Cardiac fibroblast (primary cell): ENCODE measurements at regions not wholly inside any gene's neighbourhood (a gene's known extent, or its start where the extent isn't known, plus 50 kb on each side); places are given as distances from the start of the nearest gene placed in this dataset.
A peak's percentile ranks its signal among the peaks of the same experiment; 100 is the strongest.

Source experiments
- DNase-seq, 2 donors: peaks; one replicate each; pipeline versions ENCODE4 v3.0.0 to v3.0.0-alpha.2; 2010; ENCODE audit warnings: low read depth in 2 of 2
- H3K4me3 ChIP-seq, 2 donors: replicated peaks in 1 of 2; 1 replicate in 1 of 2; 2 replicates in 1 of 2; pipeline ENCODE4 v1.5.1; 2011; ENCODE audit warnings: low read depth in 2 of 2, low read length in 2 of 2, mild to moderate bottlenecking in 2 of 2, moderate library complexity in 1 of 2
- CTCF ChIP-seq: IDR thresholded peaks from one replicate; pipeline ENCODE4 v1.5.1; 2011; ENCODE audit warnings: low read depth, mild to moderate bottlenecking, low read length, inconsistent platforms

- no peak for TF ChIP-seq CTCF
- DNase-seq: no peak
- no peak overlapping the region for H3K4me3 ChIP-seq
Observed at GRCh38 chr9:16331031-16331430, 539.4 kb downstream of the BNC2 start.

- no peak overlapping the region for H3K4me3 ChIP-seq
- DNase-seq: no peak
- TF ChIP-seq CTCF: no peak
Observed at GRCh38 chr9:16331527-16331926, 538.9 kb downstream of the BNC2 start.

- peak in 1 of 2 donors; percentile 52 for DNase-seq
- no peak overlapping the region for H3K4me3 ChIP-seq
Observed at GRCh38 chr9:16333691-16334090, 536.8 kb downstream of the BNC2 start.

GRCh38 chr9:16335788-16336580 is 534.5 kb downstream of the BNC2 start:
- peak; percentile 99 for DNase-seq
- TF ChIP-seq CTCF: no peak
- H3K4me3 ChIP-seq: no peak overlapping the region

More at GRCh38 chr9:16333691-16334090, 536.8 kb downstream of the BNC2 start:
- no peak for TF ChIP-seq CTCF

- TF ChIP-seq CTCF: no peak
- no peak for DNase-seq
- no peak overlapping the region for H3K4me3 ChIP-seq
Observed at GRCh38 chr9:16336833-16337232, 533.6 kb downstream of the BNC2 start.

GRCh38 chr9:16337322-16338029 is 533.0 kb downstream of the BNC2 start:
- TF ChIP-seq CTCF: no peak
- no peak overlapping the region for H3K4me3 ChIP-seq
- DNase-seq: peak; percentile 76 to 99
